Panc1 (cell line): ENCODE measurements at regions not wholly inside any gene's neighbourhood (a gene's known extent, or its start where the extent isn't known, plus 50 kb on each side); places are given as distances from the start of the nearest gene placed in this dataset.

Source experiments
- ATAC-seq: fragments of 200-7000 bp; cut with Tn5 transposase; 2 replicates; pipeline ENCODE4 v1.9.1; 2020; ENCODE audit warnings: mild to moderate bottlenecking, moderate library complexity
- BruUV-seq: library from RNA; stranded (reverse); fragments of 400-500 nt; replicated peaks from 2 replicates; lab custom pipeline; 2021; lab: Mats Ljungman, UMichigan
- CTCF ChIA-PET: fragments of 300-600 bp; sonication (Branson Sonifier 250); formaldehyde crosslinking; loops from one replicate; lab custom pipeline; 2022; ENCODE audit warnings: antibody characterized with exemption; lab: Charles Lee
- POLR2A ChIA-PET: fragments of 300-600 bp; sonication (Branson Sonifier 250); formaldehyde crosslinking; loops from one replicate; lab custom pipeline; 2022; ENCODE audit warnings: antibody characterized with exemption; lab: Charles Lee
- DNase-seq: peaks from one replicate; pipeline ENCODE4 v3.0.0-alpha.2; 2010; ENCODE audit warnings: low read depth, low spot score
- H3K27ac ChIP-seq: 2 replicates; pipeline ENCODE4 v1.5.1; 2011; ENCODE audit warnings: mild to moderate bottlenecking, low read length, inconsistent platforms
- H3K27me3 ChIP-seq: fragments of 200-500 bp; sonication (Bioruptor generic); 2 replicates; pipeline ENCODE4 v1.6.0; 2014; ENCODE audit warnings: low read length, inconsistent platforms; ENCODE audit not compliant: control insufficient read depth, insufficient read depth
- H3K36me3 ChIP-seq: fragments of 200-500 bp; sonication (Bioruptor generic); 2 replicates; pipeline ENCODE4 v1.5.1; 2014; ENCODE audit warnings: inconsistent platforms, mild to moderate bottlenecking, low read length, moderate library complexity; ENCODE audit not compliant: control insufficient read depth, insufficient read depth
- H3K4me1 ChIP-seq: 2 replicates; pipeline ENCODE4 v1.5.1; 2011; ENCODE audit warnings: inconsistent platforms, mild to moderate bottlenecking, low read length, moderate library complexity; ENCODE audit not compliant: control insufficient read depth, insufficient read depth
- H3K4me3 ChIP-seq, 2 experiments: 2 replicates each; pipeline ENCODE4 v1.5.1; 2011 to 2012; ENCODE audit warnings: low read depth in 2 of 2, low read length in 2 of 2, mild to moderate bottlenecking in 2 of 2, inconsistent platforms in 1 of 2, moderate library complexity in 1 of 2
- H3K9me3 ChIP-seq: fragments of 200-500 bp; sonication (Bioruptor generic); 2 replicates; pipeline ENCODE4 v1.5.1; 2014; ENCODE audit warnings: low read depth, mild to moderate bottlenecking, inconsistent platforms, low read length, moderate library complexity; ENCODE audit not compliant: control insufficient read depth, insufficient read depth
- CTCF ChIP-seq: fragments of 450-650 bp; IDR thresholded peaks from 2 replicates; pipeline ENCODE4 v1.5.1; 2017; ENCODE audit warnings: mild to moderate bottlenecking
- POLR2AphosphoS5 ChIP-seq: IDR thresholded peaks from 2 replicates; pipeline ENCODE4 v1.6.1; 2012; ENCODE audit warnings: mild to moderate bottlenecking, low read depth, low read length, moderate library complexity
- SIN3A ChIP-seq: IDR thresholded peaks from 2 replicates; pipeline ENCODE4 v1.6.1; 2012; ENCODE audit warnings: low read depth, mild to moderate bottlenecking, low read length, moderate library complexity, borderline replicate concordance; ENCODE audit not compliant: insufficient read depth
- TCF7L2 ChIP-seq: IDR thresholded peaks from 2 replicates; pipeline ENCODE4 v1.6.1; 2011; ENCODE audit warnings: mild to moderate bottlenecking, low read depth, low read length, inconsistent platforms
- in situ Hi-C: cut with HindIII; loops from 2 replicates; pipeline ENCODE4 v1.10.0; 2016; ENCODE audit warnings: low sequenced_read_pairs, low pct_unique_long_range_greater_than_20kb
- intact Hi-C: fragments of 100-400 bp; cut with micrococcal nuclease; formaldehyde crosslinking; loops from one replicate; pipeline ENCODE4 v1.10.0; 2022; ENCODE audit not compliant: unreplicated experiment
- TF ChIP-seq, protein P1 (sequence below), 2 experiments: IDR thresholded peaks; 2 replicates each; pipeline ENCODE4 v1.6.1; 2011 to 2012; ENCODE audit warnings: low read depth in 2 of 2, control low read depth in 1 of 2, low read length in 1 of 2, mild to moderate bottlenecking in 1 of 2, moderate library complexity in 1 of 2; ENCODE audit not compliant: insufficient read depth in 1 of 2

GRCh38 chr13:88675347-88675996 is 1004.3 kb downstream of the SLITRK5 start:
- TF ChIP-seq SIN3A (no peak), TCF7L2 (no peak), POLR2AphosphoS5 (no peak), CTCF (no peak)
- TF ChIP-seq, protein P1, sequence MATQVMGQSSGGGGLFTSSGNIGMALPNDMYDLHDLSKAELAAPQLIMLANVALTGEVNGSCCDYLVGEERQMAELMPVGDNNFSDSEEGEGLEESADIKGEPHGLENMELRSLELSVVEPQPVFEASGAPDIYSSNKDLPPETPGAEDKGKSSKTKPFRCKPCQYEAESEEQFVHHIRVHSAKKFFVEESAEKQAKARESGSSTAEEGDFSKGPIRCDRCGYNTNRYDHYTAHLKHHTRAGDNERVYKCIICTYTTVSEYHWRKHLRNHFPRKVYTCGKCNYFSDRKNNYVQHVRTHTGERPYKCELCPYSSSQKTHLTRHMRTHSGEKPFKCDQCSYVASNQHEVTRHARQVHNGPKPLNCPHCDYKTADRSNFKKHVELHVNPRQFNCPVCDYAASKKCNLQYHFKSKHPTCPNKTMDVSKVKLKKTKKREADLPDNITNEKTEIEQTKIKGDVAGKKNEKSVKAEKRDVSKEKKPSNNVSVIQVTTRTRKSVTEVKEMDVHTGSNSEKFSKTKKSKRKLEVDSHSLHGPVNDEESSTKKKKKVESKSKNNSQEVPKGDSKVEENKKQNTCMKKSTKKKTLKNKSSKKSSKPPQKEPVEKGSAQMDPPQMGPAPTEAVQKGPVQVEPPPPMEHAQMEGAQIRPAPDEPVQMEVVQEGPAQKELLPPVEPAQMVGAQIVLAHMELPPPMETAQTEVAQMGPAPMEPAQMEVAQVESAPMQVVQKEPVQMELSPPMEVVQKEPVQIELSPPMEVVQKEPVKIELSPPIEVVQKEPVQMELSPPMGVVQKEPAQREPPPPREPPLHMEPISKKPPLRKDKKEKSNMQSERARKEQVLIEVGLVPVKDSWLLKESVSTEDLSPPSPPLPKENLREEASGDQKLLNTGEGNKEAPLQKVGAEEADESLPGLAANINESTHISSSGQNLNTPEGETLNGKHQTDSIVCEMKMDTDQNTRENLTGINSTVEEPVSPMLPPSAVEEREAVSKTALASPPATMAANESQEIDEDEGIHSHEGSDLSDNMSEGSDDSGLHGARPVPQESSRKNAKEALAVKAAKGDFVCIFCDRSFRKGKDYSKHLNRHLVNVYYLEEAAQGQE (IDR thresholded peaks at IDR 0.05; ENCODE audit: insufficient read depth in 1 of 2, low read depth in 2 of 2, low read length in 1 of 2) = no peak
- Histone ChIP-seq H3K27me3 (no peaks in the 10 kb centered on the region), H3K9me3 (no peaks in the 10 kb centered on the region), H3K27ac (no peak overlapping the region), H3K4me3 (no peak overlapping the region), H3K4me1 (no peaks in the 10 kb centered on the region), H3K36me3 (no peaks in the 10 kb centered on the region)
- no TSS peak for BruUV-seq
- ChIA-PET CTCF (no interaction called here), POLR2A (no interaction called here)
- intact Hi-C loops = no loop called here
- DNase-seq = no peak
- no peak for ATAC-seq
- in situ Hi-C loops = no loop called here

- DNase-seq = no peak
- no peaks in the 10 kb centered on the region for H3K27me3 ChIP-seq
- intact Hi-C loops = no loop called here
- BruUV-seq = no TSS peak
- no peak overlapping the region for H3K4me3 ChIP-seq
- CTCF ChIA-PET = no interaction called here
- in situ Hi-C loops = no loop called here
- no peaks in the 10 kb centered on the region for H3K36me3 ChIP-seq
- no peak overlapping the region for H3K27ac ChIP-seq
- no peaks in the 10 kb centered on the region for H3K9me3 ChIP-seq
- POLR2A ChIA-PET = no interaction called here
- H3K4me1 ChIP-seq = no peaks in the 10 kb centered on the region
- TF ChIP-seq CTCF = no peak
- no peak for TF ChIP-seq POLR2AphosphoS5
- no peak for TF ChIP-seq SIN3A
- no peak for TF ChIP-seq TCF7L2
- TF ChIP-seq, protein P1 (IDR thresholded peaks at IDR 0.05; ENCODE audit: insufficient read depth in 1 of 2, low read depth in 2 of 2, low read length in 1 of 2) = no peak
- no peak for ATAC-seq
Observed at GRCh38 chr13:88676016-88676415, 1004.8 kb downstream of the SLITRK5 start.
